K562 (cell line): ENCODE measurements at regions not wholly inside any gene's neighbourhood (a gene's known extent, or its start where the extent isn't known, plus 50 kb on each side); places are given as distances from the start of the nearest gene placed in this dataset.

Experiments used
- ATAC-seq: fragments of 200-7000 bp; cut with Tn5 transposase; 3 replicates; pipeline ENCODE4 v1.9.1; 2020; ENCODE audit warnings: moderate library complexity
- BruUV-seq: library from RNA; stranded (reverse); fragments of 400-500 nt; replicated peaks from 2 replicates; lab custom pipeline; 2021; lab: Mats Ljungman, UMichigan
- CTCF ChIA-PET: fragments of 300-600 bp; formaldehyde crosslinking; extraction: SDS; loops from one replicate; lab custom pipeline; 2021; ENCODE audit warnings: low intra/inter-chr PET ratio; lab: Yijun Ruan, JAX
- POLR2A ChIA-PET: fragments of 300-600, 350-650 bp; sonication (Branson Sonifier 250); formaldehyde crosslinking; extraction: SDS; loops from one replicate; lab custom pipeline; 2021; ENCODE audit warnings: antibody characterized with exemption, inconsistent platforms; lab: Yijun Ruan, JAX
- DNase-seq, 4 experiments: peaks; one replicate each; pipeline versions ENCODE4 v3.0.0 to v3.0.0-alpha.2; 2011 to 2018; ENCODE audit warnings: low spot score in 3 of 4, mixed read lengths in 3 of 4; ENCODE audit errors: extremely low read depth in 1 of 4
- FAIRE-seq: peaks from 2 replicates; lab custom pipeline; 2011; peaks lifted over from hg19 to GRCh38; lab: Jason Lieb, UNC
- H2AFZ ChIP-seq: 2 replicates; pipeline ENCODE4 v1.6.0; 2011; ENCODE audit warnings: low read depth, low read length, control low read depth, inconsistent platforms
- H3K27ac ChIP-seq: fragments of 200-600 bp; 3 replicates; pipeline ENCODE4 v1.8.0; 2011; ENCODE audit warnings: low read depth, mild to moderate bottlenecking, control low read depth, inconsistent platforms, low read length, moderate library complexity, mixed read lengths; ENCODE audit errors: extremely low read depth
- H3K27me3 ChIP-seq, 2 experiments: fragments of 300-600 bp in 1 of 2; 2 replicates in 1 of 2; 3 replicates in 1 of 2; pipeline versions ENCODE4 v1.6.0 to v1.8.0; 2011; ENCODE audit warnings: inconsistent platforms in 2 of 2, low read length in 2 of 2, mild to moderate bottlenecking in 1 of 2, mixed read lengths in 1 of 2, moderate library complexity in 1 of 2; ENCODE audit not compliant: control insufficient read depth in 2 of 2, insufficient read depth in 2 of 2
- H3K36me3 ChIP-seq: fragments of 300-600 bp; 3 replicates; pipeline ENCODE4 v1.8.0; 2011; ENCODE audit warnings: mild to moderate bottlenecking, low read length, inconsistent platforms; ENCODE audit not compliant: control insufficient read depth, insufficient read depth
- H3K4me1 ChIP-seq, 2 experiments: fragments of 200-600 bp in 1 of 2; replicated peaks in 1 of 2; 2 replicates in 1 of 2; 3 replicates in 1 of 2; pipeline versions ENCODE4 v1.5.1 to v1.8.0; 2011; ENCODE audit warnings: inconsistent platforms in 2 of 2, low read length in 2 of 2, mild to moderate bottlenecking in 1 of 2, mixed read lengths in 1 of 2, moderate library complexity in 1 of 2; ENCODE audit not compliant: control insufficient read depth in 2 of 2, insufficient read depth in 2 of 2
- H3K4me2 ChIP-seq: 2 replicates; pipeline ENCODE4 v1.6.1; 2011; ENCODE audit warnings: low read length, control low read depth, inconsistent platforms, mixed read lengths; ENCODE audit not compliant: insufficient read depth
- H3K4me3 ChIP-seq: fragments of 200-600 bp; sonication (generic), shearing (Covaris generic); 2 replicates; pipeline ENCODE4 v1.5.1; 2016; ENCODE audit warnings: control low read depth, inconsistent platforms
- H3K79me2 ChIP-seq: fragments of 200-600 bp; 3 replicates; pipeline ENCODE4 v1.8.0; 2011; ENCODE audit warnings: low read length, inconsistent platforms; ENCODE audit not compliant: control insufficient read depth, insufficient read depth
- H3K9ac ChIP-seq, 2 experiments: 2 replicates each; pipeline versions ENCODE4 v1.6.0 to v1.6.1; 2011; ENCODE audit warnings: low read depth in 2 of 2, low read length in 2 of 2, control low read depth in 1 of 2, inconsistent platforms in 1 of 2, mild to moderate bottlenecking in 1 of 2, mixed read lengths in 1 of 2; ENCODE audit not compliant: insufficient read depth in 1 of 2
- H3K9me1 ChIP-seq: one replicate; pipeline ENCODE4 v1.6.0; 2011; ENCODE audit warnings: inconsistent platforms, mild to moderate bottlenecking, low read length, moderate library complexity; ENCODE audit not compliant: control insufficient read depth, insufficient read depth
- H3K9me3 ChIP-seq: replicated peaks from 2 replicates; pipeline ENCODE4 v1.5.1; 2011; ENCODE audit warnings: low read depth, low read length, inconsistent platforms; ENCODE audit not compliant: control insufficient read depth, insufficient read depth
- H4K20me1 ChIP-seq: replicated peaks from 2 replicates; pipeline ENCODE4 v1.6.1; 2011; ENCODE audit warnings: low read length, inconsistent platforms, mixed read lengths; ENCODE audit not compliant: control insufficient read depth, insufficient read depth
- FIP1L1 ChIP-seq: fragments of 200-400 bp; formaldehyde crosslinking; IDR thresholded peaks from 2 replicates; pipeline ENCODE4 v1.6.1; 2018; ENCODE audit warnings: mild to moderate bottlenecking, low read depth, low read length; ENCODE audit not compliant: poor library complexity, severe bottlenecking
- GABPA ChIP-seq: fragments of 200-800 bp; sonication (Bioruptor generic); conservative IDR thresholded peaks from 2 replicates; pipeline ENCODE4 v1.6.1; 2016; ENCODE audit warnings: low read depth, missing genetic modification characterization, missing compliant biosample characterization
- GTF2E2 ChIP-seq: fragments of 200-800 bp; sonication (Bioruptor generic); IDR thresholded peaks from 2 replicates; pipeline ENCODE4 v1.6.1; 2016; ENCODE audit warnings: missing genetic modification characterization, missing compliant biosample characterization
- RBM14 ChIP-seq: fragments of 200-400 bp; formaldehyde crosslinking; IDR thresholded peaks from 2 replicates; pipeline ENCODE4 v1.6.1; 2018; ENCODE audit warnings: low read depth, mild to moderate bottlenecking, low read length, moderate library complexity, borderline replicate concordance; ENCODE audit not compliant: insufficient read depth
- RBM15 ChIP-seq: fragments of 200-400 bp; formaldehyde crosslinking; IDR thresholded peaks from 2 replicates; pipeline ENCODE4 v1.6.1; 2018; ENCODE audit warnings: mild to moderate bottlenecking, low read length, moderate library complexity; ENCODE audit not compliant: insufficient read depth
- SAFB ChIP-seq: fragments of 200-400 bp; formaldehyde crosslinking; IDR thresholded peaks from 2 replicates; pipeline ENCODE4 v1.6.1; 2017; ENCODE audit warnings: low read depth, low read length, borderline replicate concordance
- SRSF7 ChIP-seq: fragments of 200-400 bp; formaldehyde crosslinking; optimal IDR thresholded peaks from 2 replicates; pipeline ENCODE3; 2017; ENCODE audit warnings: mild to moderate bottlenecking, low read depth, low read length
- TCF3 ChIP-seq: sonication (generic); formaldehyde crosslinking; IDR thresholded peaks from 2 replicates; pipeline ENCODE4 v1.4.0; 2020; ENCODE audit warnings: mild to moderate bottlenecking, missing genetic modification reagents
- TEAD4 ChIP-seq, 2 experiments: sonication (generic) in 1 of 2; formaldehyde crosslinking in 1 of 2; IDR thresholded peaks; 2 replicates each; pipeline versions ENCODE4 v1.6.1 to v1.8.0; 2012 to 2022; ENCODE audit warnings: borderline replicate concordance in 1 of 2, inconsistent platforms in 1 of 2, low read length in 1 of 2, mild to moderate bottlenecking in 1 of 2, missing genetic modification reagents in 1 of 2
- U2AF2 ChIP-seq: fragments of 200-400 bp; formaldehyde crosslinking; optimal IDR thresholded peaks from 2 replicates; pipeline ENCODE3; 2017; ENCODE audit warnings: low read depth, mild to moderate bottlenecking, low read length
- WGBS: fragments of 100-300 bp; shearing (Covaris generic); methylation state at CpG from one replicate; pipeline ENCODE4 v1.1.6; 2016; ENCODE audit warnings: low coverage, mixed read lengths; ENCODE audit not compliant: insufficient coverage; ENCODE audit errors: missing lambda C conversion rate; 5-methylcytosine and 5-hydroxymethylcytosine counted together
- in situ Hi-C: fragments of 300-500 bp; cut with MboI; formaldehyde crosslinking; loops from 4 replicates; pipeline ENCODE4 v1.15.0; 2018; ENCODE audit warnings: inconsistent platforms, mixed read lengths
- intact Hi-C: fragments of 100-400 bp; cut with micrococcal nuclease; formaldehyde crosslinking; loops from 2 replicates; pipeline ENCODE4 v1.14.2; 2022
- TF ChIP-seq, protein P1 (sequence below): fragments of 450-650 bp; IDR thresholded peaks from 2 replicates; pipeline ENCODE4 v1.7.0; 2016; ENCODE audit warnings: borderline replicate concordance
- TF ChIP-seq, protein P2 (sequence below), 2 experiments: fragments of 150-350 bp in 1 of 2; IDR thresholded peaks; 2 replicates each; pipeline ENCODE4 v1.6.1; 2012 to 2016; ENCODE audit warnings: low read depth in 2 of 2, low read length in 2 of 2, mild to moderate bottlenecking in 1 of 2, moderate library complexity in 1 of 2
- TF ChIP-seq, protein P3 (sequence below): sonication (generic); formaldehyde crosslinking; IDR thresholded peaks from 2 replicates; pipeline ENCODE4 v1.8.1; 2022; ENCODE audit warnings: missing genetic modification reagents
- TF ChIP-seq, protein P4 (sequence below): fragments of 450-650 bp; formaldehyde crosslinking; IDR thresholded peaks from 2 replicates; pipeline ENCODE4 v1.4.0; 2020; ENCODE audit warnings: mild to moderate bottlenecking, moderate library complexity

DNA sequence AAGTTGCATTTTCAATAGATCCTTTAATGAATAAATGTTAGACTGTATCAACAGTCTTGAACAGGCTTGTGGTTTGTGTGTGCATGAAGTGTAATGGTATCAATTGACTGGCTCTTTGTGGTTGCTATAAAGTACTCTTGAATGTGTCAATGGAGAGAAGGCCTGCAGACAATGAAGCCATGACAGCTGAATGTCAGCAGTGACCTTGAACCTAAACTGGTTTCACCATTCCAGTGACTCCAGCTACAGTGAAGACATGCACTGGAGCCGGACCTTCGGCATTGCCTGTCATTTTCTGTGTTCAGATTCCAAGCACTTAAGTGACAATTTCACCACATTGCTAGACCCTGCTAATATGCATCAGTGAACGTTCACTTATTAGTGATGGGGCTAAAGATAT lies 276.0 kb upstream of the TMEM161B start:
- Histone ChIP-seq H3K36me3 (no peaks in the 10 kb centered on the region), H3K4me3 (no peak overlapping the region), H3K9me1 (no peaks in the 10 kb centered on the region), H3K4me1 (no peaks in the 10 kb centered on the region), H3K9me3 (0 out of 2 replicates have a peak, but pooled peaks cover 2% of the 10 kb centered on the region), H3K27ac (no peak overlapping the region), H2AFZ (no peak overlapping the region), H3K79me2 (no peaks in the 10 kb centered on the region), H3K4me2 (no peak overlapping the region), H4K20me1 (no peaks in the 10 kb centered on the region), H3K9ac (no peak overlapping the region), H3K27me3 (no peaks in the 10 kb centered on the region; a peak in 1 of 5 replicates)
- in situ Hi-C loops (no loop called here), intact Hi-C loops (no loop called here)
- FAIRE-seq (no peak), DNase-seq (no peak), ATAC-seq (no peak)
- 0% methylated on average over 3 of the region's 3 CpGs for WGBS
- ChIA-PET CTCF (no interaction called here), POLR2A (no interaction called here)
- BruUV-seq = no TSS peak
- TF ChIP-seq GABPA (no peak), TCF3 (CRISPR knock-in tag) (no peak), TEAD4 (IDR thresholded peaks at IDR 0.05; ENCODE audit: low read length) (no peak), TEAD4 (CRISPR knock-in tag; IDR thresholded peaks at IDR 0.05; ENCODE audit: borderline replicate concordance) (no peak), GTF2E2 (tag) (no peak), SRSF7 (no peak), U2AF2 (no peak), RBM14 (no peak), RBM15 (no peak), SAFB (no peak), FIP1L1 (no peak)
- TF ChIP-seq, protein P1, sequence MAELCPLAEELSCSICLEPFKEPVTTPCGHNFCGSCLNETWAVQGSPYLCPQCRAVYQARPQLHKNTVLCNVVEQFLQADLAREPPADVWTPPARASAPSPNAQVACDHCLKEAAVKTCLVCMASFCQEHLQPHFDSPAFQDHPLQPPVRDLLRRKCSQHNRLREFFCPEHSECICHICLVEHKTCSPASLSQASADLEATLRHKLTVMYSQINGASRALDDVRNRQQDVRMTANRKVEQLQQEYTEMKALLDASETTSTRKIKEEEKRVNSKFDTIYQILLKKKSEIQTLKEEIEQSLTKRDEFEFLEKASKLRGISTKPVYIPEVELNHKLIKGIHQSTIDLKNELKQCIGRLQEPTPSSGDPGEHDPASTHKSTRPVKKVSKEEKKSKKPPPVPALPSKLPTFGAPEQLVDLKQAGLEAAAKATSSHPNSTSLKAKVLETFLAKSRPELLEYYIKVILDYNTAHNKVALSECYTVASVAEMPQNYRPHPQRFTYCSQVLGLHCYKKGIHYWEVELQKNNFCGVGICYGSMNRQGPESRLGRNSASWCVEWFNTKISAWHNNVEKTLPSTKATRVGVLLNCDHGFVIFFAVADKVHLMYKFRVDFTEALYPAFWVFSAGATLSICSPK = no peak
- TF ChIP-seq, protein P2, sequence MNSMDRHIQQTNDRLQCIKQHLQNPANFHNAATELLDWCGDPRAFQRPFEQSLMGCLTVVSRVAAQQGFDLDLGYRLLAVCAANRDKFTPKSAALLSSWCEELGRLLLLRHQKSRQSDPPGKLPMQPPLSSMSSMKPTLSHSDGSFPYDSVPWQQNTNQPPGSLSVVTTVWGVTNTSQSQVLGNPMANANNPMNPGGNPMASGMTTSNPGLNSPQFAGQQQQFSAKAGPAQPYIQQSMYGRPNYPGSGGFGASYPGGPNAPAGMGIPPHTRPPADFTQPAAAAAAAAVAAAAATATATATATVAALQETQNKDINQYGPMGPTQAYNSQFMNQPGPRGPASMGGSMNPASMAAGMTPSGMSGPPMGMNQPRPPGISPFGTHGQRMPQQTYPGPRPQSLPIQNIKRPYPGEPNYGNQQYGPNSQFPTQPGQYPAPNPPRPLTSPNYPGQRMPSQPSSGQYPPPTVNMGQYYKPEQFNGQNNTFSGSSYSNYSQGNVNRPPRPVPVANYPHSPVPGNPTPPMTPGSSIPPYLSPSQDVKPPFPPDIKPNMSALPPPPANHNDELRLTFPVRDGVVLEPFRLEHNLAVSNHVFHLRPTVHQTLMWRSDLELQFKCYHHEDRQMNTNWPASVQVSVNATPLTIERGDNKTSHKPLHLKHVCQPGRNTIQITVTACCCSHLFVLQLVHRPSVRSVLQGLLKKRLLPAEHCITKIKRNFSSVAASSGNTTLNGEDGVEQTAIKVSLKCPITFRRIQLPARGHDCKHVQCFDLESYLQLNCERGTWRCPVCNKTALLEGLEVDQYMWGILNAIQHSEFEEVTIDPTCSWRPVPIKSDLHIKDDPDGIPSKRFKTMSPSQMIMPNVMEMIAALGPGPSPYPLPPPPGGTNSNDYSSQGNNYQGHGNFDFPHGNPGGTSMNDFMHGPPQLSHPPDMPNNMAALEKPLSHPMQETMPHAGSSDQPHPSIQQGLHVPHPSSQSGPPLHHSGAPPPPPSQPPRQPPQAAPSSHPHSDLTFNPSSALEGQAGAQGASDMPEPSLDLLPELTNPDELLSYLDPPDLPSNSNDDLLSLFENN (IDR thresholded peaks at IDR 0.05; ENCODE audit: low read depth in 2 of 2, low read length in 2 of 2) = no peak
- TF ChIP-seq, protein P3, sequence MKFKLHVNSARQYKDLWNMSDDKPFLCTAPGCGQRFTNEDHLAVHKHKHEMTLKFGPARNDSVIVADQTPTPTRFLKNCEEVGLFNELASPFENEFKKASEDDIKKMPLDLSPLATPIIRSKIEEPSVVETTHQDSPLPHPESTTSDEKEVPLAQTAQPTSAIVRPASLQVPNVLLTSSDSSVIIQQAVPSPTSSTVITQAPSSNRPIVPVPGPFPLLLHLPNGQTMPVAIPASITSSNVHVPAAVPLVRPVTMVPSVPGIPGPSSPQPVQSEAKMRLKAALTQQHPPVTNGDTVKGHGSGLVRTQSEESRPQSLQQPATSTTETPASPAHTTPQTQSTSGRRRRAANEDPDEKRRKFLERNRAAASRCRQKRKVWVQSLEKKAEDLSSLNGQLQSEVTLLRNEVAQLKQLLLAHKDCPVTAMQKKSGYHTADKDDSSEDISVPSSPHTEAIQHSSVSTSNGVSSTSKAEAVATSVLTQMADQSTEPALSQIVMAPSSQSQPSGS = no peak
- TF ChIP-seq, protein P4, sequence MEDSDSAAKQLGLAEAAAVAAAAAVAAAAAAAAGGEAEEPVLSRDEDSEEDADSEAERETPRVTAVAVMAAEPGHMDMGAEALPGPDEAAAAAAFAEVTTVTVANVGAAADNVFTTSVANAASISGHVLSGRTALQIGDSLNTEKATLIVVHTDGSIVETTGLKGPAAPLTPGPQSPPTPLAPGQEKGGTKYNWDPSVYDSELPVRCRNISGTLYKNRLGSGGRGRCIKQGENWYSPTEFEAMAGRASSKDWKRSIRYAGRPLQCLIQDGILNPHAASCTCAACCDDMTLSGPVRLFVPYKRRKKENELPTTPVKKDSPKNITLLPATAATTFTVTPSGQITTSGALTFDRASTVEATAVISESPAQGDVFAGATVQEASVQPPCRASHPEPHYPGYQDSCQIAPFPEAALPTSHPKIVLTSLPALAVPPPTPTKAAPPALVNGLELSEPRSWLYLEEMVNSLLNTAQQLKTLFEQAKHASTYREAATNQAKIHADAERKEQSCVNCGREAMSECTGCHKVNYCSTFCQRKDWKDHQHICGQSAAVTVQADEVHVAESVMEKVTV (CRISPR knock-in tag) = no peak
